DND-41 (cell line): ENCODE measurements at regions not wholly inside any gene's neighbourhood (a gene's known extent, or its start where the extent isn't known, plus 50 kb on each side); places are given as distances from the start of the nearest gene placed in this dataset.

Experiments used
- ATAC-seq: fragments of 200-7000 bp; cut with Tn5 transposase; 3 replicates; pipeline ENCODE4 v1.9.1; 2021; ENCODE audit warnings: low read depth; ENCODE audit not compliant: insufficient read depth
- DNase-seq: peaks from one replicate; pipeline ENCODE4 v3.0.0-alpha.2; 2020
- H2AFZ ChIP-seq: 2 replicates; pipeline ENCODE4 v1.6.0; 2012; ENCODE audit warnings: low read depth, low read length
- H3K27ac ChIP-seq: 2 replicates; pipeline ENCODE4 v1.5.1; 2012; ENCODE audit warnings: low read length, inconsistent platforms
- H3K27me3 ChIP-seq: fragments of 200-600 bp; sonication (generic); 2 replicates; pipeline ENCODE4 v1.6.0; 2012; ENCODE audit warnings: low read length, mild to moderate bottlenecking, inconsistent platforms; ENCODE audit not compliant: insufficient read depth, poor library complexity
- H3K36me3 ChIP-seq: 2 replicates; pipeline ENCODE4 v1.5.1; 2012; ENCODE audit warnings: low read length, inconsistent platforms; ENCODE audit not compliant: insufficient read depth
- H3K4me1 ChIP-seq: 2 replicates; pipeline ENCODE4 v1.5.1; 2012; ENCODE audit warnings: mild to moderate bottlenecking, low read length; ENCODE audit not compliant: insufficient read depth
- H3K4me2 ChIP-seq: 2 replicates; pipeline ENCODE4 v1.6.0; 2012; ENCODE audit warnings: mild to moderate bottlenecking, moderate library complexity, low read length, inconsistent platforms; ENCODE audit not compliant: insufficient read depth
- H3K4me3 ChIP-seq, 2 experiments: fragments of 200-600 bp in 1 of 2; shearing (Covaris generic) in 1 of 2; 2 replicates each; pipeline ENCODE4 v1.5.1; 2012 to 2016; ENCODE audit warnings: inconsistent platforms in 2 of 2, low read length in 2 of 2, mild to moderate bottlenecking in 2 of 2, low read depth in 1 of 2, moderate library complexity in 1 of 2
- H3K79me2 ChIP-seq: 2 replicates; pipeline ENCODE4 v1.6.0; 2012; ENCODE audit warnings: low read length, inconsistent platforms; ENCODE audit not compliant: insufficient read depth
- H3K9ac ChIP-seq: 2 replicates; pipeline ENCODE4 v1.6.0; 2012; ENCODE audit warnings: low read depth, mild to moderate bottlenecking, inconsistent platforms, low read length, moderate library complexity
- H3K9me3 ChIP-seq: 2 replicates; pipeline ENCODE4 v1.5.1; 2012; ENCODE audit warnings: low read length, moderate library complexity, mild to moderate bottlenecking, inconsistent platforms; ENCODE audit not compliant: insufficient read depth, severe bottlenecking
- H4K20me1 ChIP-seq: 2 replicates; pipeline ENCODE4 v1.6.0; 2012; ENCODE audit warnings: low read length; ENCODE audit not compliant: insufficient read depth
- CTCF ChIP-seq: IDR thresholded peaks from 2 replicates; pipeline ENCODE4 v1.5.1; 2012; ENCODE audit warnings: borderline replicate concordance, low read length, moderate library complexity, mild to moderate bottlenecking; ENCODE audit not compliant: poor library complexity, severe bottlenecking; ENCODE audit errors: extremely low read depth
- EZH2 ChIP-seq: IDR thresholded peaks from 3 replicates; pipeline ENCODE4 v1.6.1; 2012; ENCODE audit warnings: borderline replicate concordance, low read depth, mild to moderate bottlenecking, moderate library complexity, low read length, inconsistent platforms; ENCODE audit not compliant: severe bottlenecking

GRCh38 chr5:6818594-6819511 is 105.6 kb downstream of the TENT4A start:
- no peaks in the 10 kb centered on the region for H4K20me1 ChIP-seq
- TF ChIP-seq CTCF (no peak), EZH2 (no peak)
- H3K9ac ChIP-seq = no peak overlapping the region
- DNase-seq (no peak), ATAC-seq (no peak)
- H3K27me3 ChIP-seq = no peaks in the 10 kb centered on the region
- H3K79me2 ChIP-seq = no peaks in the 10 kb centered on the region
- H3K4me3 ChIP-seq = no peak overlapping the region
- no peak overlapping the region for H3K4me2 ChIP-seq
- H3K9me3 ChIP-seq = peaks cover 5% of the 10 kb centered on the region
- H3K4me1 ChIP-seq = no peaks in the 10 kb centered on the region
- no peaks in the 10 kb centered on the region for H3K36me3 ChIP-seq
- no peak overlapping the region for H3K27ac ChIP-seq
- H2AFZ ChIP-seq = no peak overlapping the region

GRCh38 chr5:6819521-6819920 is 106.3 kb downstream of the TENT4A start:
- TF ChIP-seq EZH2 (no peak), CTCF (peak; percentile 12)
- Histone ChIP-seq H4K20me1 (no peaks in the 10 kb centered on the region), H3K79me2 (no peaks in the 10 kb centered on the region), H3K27me3 (no peaks in the 10 kb centered on the region), H3K4me1 (no peaks in the 10 kb centered on the region), H3K9ac (no peak overlapping the region), H2AFZ (no peak overlapping the region), H3K4me2 (no peak overlapping the region), H3K4me3 (no peak overlapping the region), H3K9me3 (peaks cover 5% of the 10 kb centered on the region), H3K27ac (no peak overlapping the region), H3K36me3 (no peaks in the 10 kb centered on the region)
- DNase-seq (no peak), ATAC-seq (no peak)

GRCh38 chr5:6820851-6821479 is 107.7 kb downstream of the TENT4A start:
- H3K27ac ChIP-seq = no peak overlapping the region
- H3K79me2 ChIP-seq = no peaks in the 10 kb centered on the region
- H3K9me3 ChIP-seq = peaks cover 5% of the 10 kb centered on the region
- H3K4me1 ChIP-seq = no peaks in the 10 kb centered on the region
- no peak overlapping the region for H3K4me2 ChIP-seq
- H3K9ac ChIP-seq = no peak overlapping the region
- ATAC-seq (peak; percentile 45; the same call in 2 of the 3 replicates), DNase-seq (peak; percentile 44)
- no peaks in the 10 kb centered on the region for H3K27me3 ChIP-seq
- H4K20me1 ChIP-seq = no peaks in the 10 kb centered on the region
- TF ChIP-seq EZH2 (no peak), CTCF (peak; percentile 68)
- no peak overlapping the region for H3K4me3 ChIP-seq
- no peak overlapping the region for H2AFZ ChIP-seq
- H3K36me3 ChIP-seq = no peaks in the 10 kb centered on the region
